HEK293T (cell line): ENCODE measurements at regions not wholly inside any gene's neighbourhood (a gene's known extent, or its start where the extent isn't known, plus 50 kb on each side); places are given as distances from the start of the nearest gene placed in this dataset.

Source experiments
- CTCF ChIA-PET: fragments of 350-600 bp; formaldehyde crosslinking; extraction: SDS; loops from one replicate; lab custom pipeline; 2021; ENCODE audit warnings: antibody characterized with exemption, inconsistent platforms; lab: Yijun Ruan, JAX
- POLR2A ChIA-PET: fragments of 350-600 bp; formaldehyde crosslinking; extraction: SDS; loops from one replicate; lab custom pipeline; 2020; ENCODE audit warnings: antibody characterized with exemption, inconsistent platforms; lab: Yijun Ruan, JAX
- DNase-seq: peaks from one replicate; pipeline ENCODE4 v3.0.0; 2012; ENCODE audit warnings: mixed read lengths; ENCODE audit errors: extremely low spot score
- ARNT ChIP-seq: fragments of 450-650 bp; IDR thresholded peaks from 2 replicates; pipeline ENCODE4 v1.6.1; 2017; ENCODE audit warnings: mild to moderate bottlenecking
- BHLHE40 ChIP-seq: fragments of 450-650 bp; IDR thresholded peaks from 2 replicates; pipeline ENCODE4 v1.6.1; 2016; ENCODE audit warnings: mild to moderate bottlenecking, moderate library complexity, borderline replicate concordance
- CTBP1 ChIP-seq: fragments of 450-650 bp; IDR thresholded peaks from 2 replicates; pipeline ENCODE4 v1.6.1; 2016; ENCODE audit warnings: borderline replicate concordance
- ELF4 ChIP-seq: fragments of 450-650 bp; IDR thresholded peaks from 2 replicates; pipeline ENCODE4 v1.6.1; 2017; ENCODE audit warnings: antibody characterized with exemption
- FOXA1 ChIP-seq: fragments of 450-650 bp; IDR thresholded peaks from 2 replicates; pipeline ENCODE4 v1.6.1; 2016; ENCODE audit warnings: mild to moderate bottlenecking
- FOXK2 ChIP-seq: fragments of 450-650 bp; IDR thresholded peaks from 2 replicates; pipeline ENCODE4 v1.6.1; 2016; ENCODE audit warnings: mild to moderate bottlenecking
- FOXM1 ChIP-seq: fragments of 450-650 bp; IDR thresholded peaks from 2 replicates; pipeline ENCODE4 v1.6.1; 2017; ENCODE audit warnings: mild to moderate bottlenecking, borderline replicate concordance
- HDGF ChIP-seq: fragments of 450-650 bp; IDR thresholded peaks from 2 replicates; pipeline ENCODE4 v1.6.1; 2017; ENCODE audit warnings: antibody characterized with exemption, borderline replicate concordance
- L3MBTL2 ChIP-seq: fragments of 450-650 bp; conservative IDR thresholded peaks from 2 replicates; pipeline ENCODE4 v1.6.1; 2016; ENCODE audit warnings: mild to moderate bottlenecking
- LEF1 ChIP-seq: fragments of 450-650 bp; IDR thresholded peaks from 2 replicates; pipeline ENCODE4 v1.6.1; 2017; ENCODE audit warnings: mild to moderate bottlenecking, borderline replicate concordance
- NFRKB ChIP-seq: fragments of 450-650 bp; IDR thresholded peaks from 2 replicates; pipeline ENCODE4 v1.6.1; 2016; ENCODE audit warnings: mild to moderate bottlenecking, moderate library complexity
- SP1 ChIP-seq: fragments of 450-650 bp; IDR thresholded peaks from 2 replicates; pipeline ENCODE4 v1.6.1; 2017
- SUZ12 ChIP-seq: fragments of 450-650 bp; IDR thresholded peaks from 2 replicates; pipeline ENCODE4 v1.6.1; 2016; ENCODE audit warnings: mild to moderate bottlenecking
- TARDBP ChIP-seq: fragments of 450-650 bp; IDR thresholded peaks from 2 replicates; pipeline ENCODE4 v1.6.1; 2016
- ZNF384 ChIP-seq: fragments of 450-650 bp; IDR thresholded peaks from 2 replicates; pipeline ENCODE4 v1.6.1; 2016
- TF ChIP-seq, protein P1 (sequence below): fragments of 450-650 bp; IDR thresholded peaks from 2 replicates; pipeline ENCODE4 v1.6.1; 2016

DNA sequence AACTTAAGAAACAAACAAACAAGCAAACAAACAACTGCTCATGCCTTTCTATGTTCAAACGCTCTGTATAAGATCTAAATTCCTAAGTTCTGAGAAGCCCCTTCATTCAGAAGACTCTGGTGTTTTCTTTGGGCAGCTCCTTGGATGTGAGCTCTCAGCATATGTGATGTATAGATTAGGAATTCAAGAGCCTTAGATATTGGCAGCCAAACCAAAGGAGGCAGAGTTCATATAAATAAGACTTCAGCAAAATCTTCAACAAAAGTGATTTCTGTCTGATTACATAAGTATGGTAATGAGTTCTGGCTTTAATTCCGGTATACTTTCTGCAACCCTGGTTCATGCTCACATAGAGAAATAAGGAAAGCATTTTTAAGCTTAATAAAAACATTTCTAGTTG lies 145.6 kb downstream of the DYRK2 start:
- POLR2A ChIA-PET: no interaction called here
- TF ChIP-seq L3MBTL2 (no peak), LEF1 (no peak), SP1 (no peak), TARDBP (no peak), FOXK2 (no peak), FOXM1 (no peak), BHLHE40 (no peak), SUZ12 (no peak), ARNT (no peak), FOXA1 (no peak), NFRKB (no peak), HDGF (no peak), ZNF384 (no peak)
- TF ChIP-seq, protein P1, sequence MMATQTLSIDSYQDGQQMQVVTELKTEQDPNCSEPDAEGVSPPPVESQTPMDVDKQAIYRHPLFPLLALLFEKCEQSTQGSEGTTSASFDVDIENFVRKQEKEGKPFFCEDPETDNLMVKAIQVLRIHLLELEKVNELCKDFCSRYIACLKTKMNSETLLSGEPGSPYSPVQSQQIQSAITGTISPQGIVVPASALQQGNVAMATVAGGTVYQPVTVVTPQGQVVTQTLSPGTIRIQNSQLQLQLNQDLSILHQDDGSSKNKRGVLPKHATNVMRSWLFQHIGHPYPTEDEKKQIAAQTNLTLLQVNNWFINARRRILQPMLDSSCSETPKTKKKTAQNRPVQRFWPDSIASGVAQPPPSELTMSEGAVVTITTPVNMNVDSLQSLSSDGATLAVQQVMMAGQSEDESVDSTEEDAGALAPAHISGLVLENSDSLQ: no peak
- CTCF ChIA-PET: no interaction called here
- no peak for DNase-seq

DNA sequence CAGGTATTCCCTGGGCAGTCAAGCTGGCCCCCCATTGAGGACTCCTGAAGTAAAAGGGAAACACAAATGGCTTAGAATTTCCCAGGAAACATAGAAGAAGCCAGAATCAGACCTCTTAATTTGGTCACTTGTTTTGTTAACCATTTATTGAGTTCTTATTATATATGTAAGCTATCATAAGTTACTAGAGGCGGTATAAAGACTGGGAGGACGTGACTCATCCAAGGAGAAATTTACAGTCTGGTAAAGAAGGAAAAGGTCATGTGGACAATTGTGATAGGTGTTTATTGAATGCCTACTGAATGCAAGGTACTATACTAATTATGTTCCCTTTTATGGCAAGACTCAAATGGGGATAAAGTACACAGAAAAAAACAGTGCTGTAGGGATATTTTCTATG lies 146.7 kb downstream of the DYRK2 start:
- TF ChIP-seq ZNF384 (no peak), ARNT (no peak), SP1 (no peak), SUZ12 (no peak), FOXM1 (no peak), TARDBP (no peak), FOXA1 (no peak), CTBP1 (no peak), HDGF (no peak), L3MBTL2 (no peak), BHLHE40 (no peak), NFRKB (no peak), LEF1 (no peak), FOXK2 (no peak), ELF4 (no peak)
- TF ChIP-seq, protein P1: no peak
- POLR2A ChIA-PET: no interaction called here
- no peak for DNase-seq
- CTCF ChIA-PET: interaction anchor here (0.5 kb wide), 1 partner anchor 12 kb away, joined by 3 read pairs; no protein-coding TSS in a partner anchor

DNA sequence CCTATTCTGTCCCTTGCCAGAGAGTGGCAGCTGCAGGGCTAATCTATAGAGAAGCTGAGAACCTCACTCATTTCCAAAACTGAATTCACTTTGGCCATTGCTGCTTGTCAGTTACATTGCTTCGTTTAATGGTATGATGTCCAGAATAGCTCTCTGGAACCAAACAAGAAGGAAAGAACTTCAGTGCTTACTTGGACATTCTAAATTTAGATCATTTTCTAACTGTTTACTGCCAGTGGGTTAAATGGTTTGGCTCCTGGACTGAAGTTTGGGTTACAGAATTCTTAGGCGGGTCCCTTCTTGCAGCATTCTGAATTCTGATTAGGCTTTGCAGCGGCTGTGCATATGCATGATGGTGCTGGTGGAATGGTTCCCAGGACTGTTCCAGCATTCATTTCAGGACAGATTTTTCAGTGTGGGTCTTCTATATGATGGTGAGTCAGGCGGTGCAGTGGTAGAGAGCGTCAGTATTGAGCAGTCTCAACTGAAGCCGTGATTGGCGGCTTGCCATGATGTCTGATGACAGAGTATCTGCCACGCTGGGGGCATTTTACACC lies 148.7 kb downstream of the DYRK2 start:
- TF ChIP-seq FOXK2 (no peak), TARDBP (no peak), SP1 (no peak), NFRKB (no peak), ZNF384 (no peak), CTBP1 (no peak)
- POLR2A ChIA-PET: no interaction called here
- CTCF ChIA-PET: no interaction called here
- DNase-seq: no peak

DNA sequence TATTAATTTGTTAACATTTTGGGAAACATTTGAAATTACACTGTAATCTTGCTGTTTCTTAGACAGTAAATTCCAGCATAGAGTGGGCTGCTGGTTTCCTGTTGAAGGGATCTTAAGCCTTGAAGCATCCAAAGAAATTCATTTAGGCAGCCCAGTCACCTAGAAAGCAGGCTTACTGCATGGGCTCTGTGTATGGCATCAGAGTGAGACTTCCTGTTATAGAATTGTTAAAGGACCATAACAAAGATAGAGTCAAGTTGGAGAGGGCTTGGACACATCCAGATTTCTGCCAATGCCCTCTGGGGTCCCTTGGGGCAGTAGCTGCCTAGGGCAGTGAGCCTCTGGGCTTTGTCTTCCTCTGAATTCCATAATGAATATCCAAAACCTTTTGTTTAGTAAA lies 149.2 kb downstream of the DYRK2 start:
- DNase-seq: no peak
- ChIA-PET POLR2A (no interaction called here), CTCF (no interaction called here)
- no peak for TF ChIP-seq BHLHE40
- TF ChIP-seq SUZ12: no peak
- no peak for TF ChIP-seq LEF1
- no peak for TF ChIP-seq NFRKB
- TF ChIP-seq L3MBTL2: no peak
- no peak for TF ChIP-seq FOXA1
- TF ChIP-seq, protein P1: no peak
- TF ChIP-seq ARNT: no peak
- TF ChIP-seq TARDBP: no peak
- no peak for TF ChIP-seq SP1
- no peak for TF ChIP-seq HDGF
- no peak for TF ChIP-seq ZNF384
- TF ChIP-seq FOXM1: no peak

DNA sequence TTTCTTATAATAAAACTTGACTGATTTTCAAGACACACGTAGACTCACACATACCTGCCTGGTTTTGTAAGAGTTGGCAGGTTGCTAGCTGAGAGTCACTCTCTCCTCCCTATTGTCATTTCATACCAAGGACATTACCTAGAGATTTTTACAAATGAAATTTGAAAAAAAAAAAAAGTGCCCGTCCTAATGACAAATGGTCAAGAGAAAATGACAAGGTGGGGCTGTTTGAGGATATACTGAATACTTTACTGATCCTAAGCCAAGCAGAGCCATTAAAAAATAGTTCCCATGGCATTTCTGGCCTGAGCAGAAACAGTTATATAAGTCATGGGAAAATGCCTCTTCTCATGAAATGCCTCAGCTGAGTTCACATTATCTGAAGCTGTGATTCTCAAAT lies 150.2 kb downstream of the DYRK2 start:
- ChIA-PET POLR2A (no interaction called here), CTCF (no interaction called here)
- no peak for DNase-seq
- TF ChIP-seq ELF4 (no peak), FOXA1 (no peak), TARDBP (no peak)

DNA sequence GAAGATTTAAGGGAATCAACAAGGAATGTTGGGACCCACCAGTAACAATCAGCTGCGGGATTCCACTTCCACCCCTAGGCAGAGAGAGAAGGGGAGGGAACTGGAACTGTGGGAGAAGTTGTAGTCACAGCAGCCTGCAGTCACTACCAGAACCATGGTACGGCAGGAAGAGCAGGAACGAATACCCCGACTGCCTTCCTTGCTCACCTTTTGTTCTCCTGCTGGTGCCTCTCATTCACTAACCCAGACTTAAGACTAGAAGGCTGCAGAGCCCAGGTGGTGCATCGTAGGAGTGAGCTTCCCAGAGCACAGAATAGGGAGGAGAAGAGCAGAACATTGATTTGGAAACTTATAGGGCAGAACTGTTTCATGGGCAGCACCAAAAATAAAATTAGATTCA lies 154.2 kb downstream of the DYRK2 start:
- no peak for DNase-seq
- TF ChIP-seq FOXA1 (no peak), ELF4 (no peak), ZNF384 (no peak), CTBP1 (no peak), LEF1 (no peak), L3MBTL2 (no peak), FOXM1 (no peak), NFRKB (no peak), HDGF (no peak), SUZ12 (no peak)
- TF ChIP-seq, protein P1: no peak
- ChIA-PET CTCF (no interaction called here), POLR2A (no interaction called here)
